Lung (tissue), 11 donors: ENCODE measurements at regions not wholly inside any gene's neighbourhood (a gene's known extent, or its start where the extent isn't known, plus 50 kb on each side); places are given as distances from the start of the nearest gene placed in this dataset.
"Not testable (repeated sequence)": the region's sequence is repeated elsewhere in the genome, so short reads cannot be mapped to it uniquely, and the experiment has no call there.

ENCODE experiments used
- ATAC-seq: fragments of 200-7000 bp; cut with Tn5 transposase; one replicate; pipeline ENCODE4 v1.9.1; 2020; ENCODE audit warnings: moderate number of reproducible peaks; ENCODE audit not compliant: insufficient read depth, low FRiP score
- DNase-seq, 3 donors: peaks; one replicate each; pipeline ENCODE4 v3.0.0-alpha.2; 2013 to 2017
- H3K27ac ChIP-seq, 2 donors: one replicate each; pipeline ENCODE4 v1.5.1; 2013; ENCODE audit warnings: mild to moderate bottlenecking in 2 of 2, moderate library complexity in 2 of 2, control low read depth in 1 of 2, inconsistent platforms in 1 of 2, low read depth in 1 of 2, low read length in 1 of 2
- H3K27me3 ChIP-seq, 3 donors: one replicate each; pipeline ENCODE4 v1.5.1; 2013; ENCODE audit warnings: low read length in 2 of 3; ENCODE audit not compliant: control insufficient read depth in 3 of 3, insufficient read depth in 3 of 3
- H3K36me3 ChIP-seq, 4 donors: one replicate each; pipeline ENCODE4 v1.5.1; 2013; ENCODE audit warnings: low read length in 4 of 4, mild to moderate bottlenecking in 1 of 4, moderate library complexity in 1 of 4; ENCODE audit not compliant: control insufficient read depth in 4 of 4, insufficient read depth in 4 of 4
- H3K4me1 ChIP-seq, 5 donors: one replicate each; pipeline ENCODE4 v1.5.1; 2013; ENCODE audit warnings: low read length in 5 of 5, mild to moderate bottlenecking in 2 of 5, moderate library complexity in 1 of 5; ENCODE audit not compliant: control insufficient read depth in 5 of 5, insufficient read depth in 5 of 5
- H3K4me3 ChIP-seq: one replicate; pipeline ENCODE4 v1.5.1; 2013; ENCODE audit warnings: mild to moderate bottlenecking, control low read depth, moderate library complexity
- H3K9ac ChIP-seq, 2 donors: one replicate each; pipeline ENCODE4 v1.5.1; 2013; ENCODE audit warnings: low read length in 2 of 2, control low read depth in 1 of 2; ENCODE audit not compliant: insufficient read depth in 1 of 2
- H3K9me3 ChIP-seq, 4 donors: one replicate each; pipeline ENCODE4 v1.5.1; 2013; ENCODE audit warnings: low read length in 3 of 4, mild to moderate bottlenecking in 1 of 4, moderate library complexity in 1 of 4; ENCODE audit not compliant: control insufficient read depth in 4 of 4, insufficient read depth in 3 of 4
- WGBS, 2 donors: extraction: QIAGEN DNeasy Blood & Tissue Kit; methylation state at CpG; one replicate each; pipeline ENCODE4 v1.1.7; 2013; 5-methylcytosine and 5-hydroxymethylcytosine counted together
- TF ChIP-seq, protein P1 (sequence below): IDR thresholded peaks from 2 replicates; pipeline ENCODE4 v1.5.1; 2012; ENCODE audit warnings: mild to moderate bottlenecking; ENCODE audit errors: control extremely low read depth, extremely low read depth
- donor health status: control.
- donor health status: control.
- donor health status: Bipolar disorder and iron deficiency.
- donor health status: healthy.
- donor health status: DM: yes; HTN: yes; CAD: no.

DNA sequence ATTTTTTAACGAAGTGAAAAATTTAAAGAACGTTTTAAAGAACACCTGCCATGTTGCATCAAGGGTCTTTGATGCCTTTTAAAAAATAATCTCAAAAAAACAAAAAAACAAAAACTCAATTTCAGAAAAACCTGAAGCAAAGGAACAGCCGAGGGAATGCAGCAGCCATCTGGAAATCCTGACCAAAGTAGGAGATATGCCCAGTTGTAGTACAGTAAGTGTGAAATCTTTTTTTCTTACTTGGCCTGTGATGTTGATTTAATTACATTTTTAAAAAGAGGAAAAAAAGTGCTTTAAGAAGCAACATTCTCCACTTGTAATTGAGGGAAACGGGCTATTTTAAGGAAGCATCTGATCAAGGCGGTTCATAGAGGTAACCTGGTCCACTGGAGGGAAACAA is 213.7 kb upstream of the GAP43 start:
- Histone ChIP-seq H3K9ac (no peak overlapping the region), H3K27ac (no peak overlapping the region), H3K4me1 (no peaks in the 10 kb centered on the region), H3K27me3 (no peaks in the 10 kb centered on the region), H3K4me3 (no peak overlapping the region), H3K9me3 (no peaks in the 10 kb centered on the region), H3K36me3 (no peaks in the 10 kb centered on the region)
- ATAC-seq, result no peak
- WGBS, 2 donors, result 91 to 92% methylated on average over 5 of the region's 5 CpGs
- DNase-seq, result no peak
- TF ChIP-seq, protein P1, sequence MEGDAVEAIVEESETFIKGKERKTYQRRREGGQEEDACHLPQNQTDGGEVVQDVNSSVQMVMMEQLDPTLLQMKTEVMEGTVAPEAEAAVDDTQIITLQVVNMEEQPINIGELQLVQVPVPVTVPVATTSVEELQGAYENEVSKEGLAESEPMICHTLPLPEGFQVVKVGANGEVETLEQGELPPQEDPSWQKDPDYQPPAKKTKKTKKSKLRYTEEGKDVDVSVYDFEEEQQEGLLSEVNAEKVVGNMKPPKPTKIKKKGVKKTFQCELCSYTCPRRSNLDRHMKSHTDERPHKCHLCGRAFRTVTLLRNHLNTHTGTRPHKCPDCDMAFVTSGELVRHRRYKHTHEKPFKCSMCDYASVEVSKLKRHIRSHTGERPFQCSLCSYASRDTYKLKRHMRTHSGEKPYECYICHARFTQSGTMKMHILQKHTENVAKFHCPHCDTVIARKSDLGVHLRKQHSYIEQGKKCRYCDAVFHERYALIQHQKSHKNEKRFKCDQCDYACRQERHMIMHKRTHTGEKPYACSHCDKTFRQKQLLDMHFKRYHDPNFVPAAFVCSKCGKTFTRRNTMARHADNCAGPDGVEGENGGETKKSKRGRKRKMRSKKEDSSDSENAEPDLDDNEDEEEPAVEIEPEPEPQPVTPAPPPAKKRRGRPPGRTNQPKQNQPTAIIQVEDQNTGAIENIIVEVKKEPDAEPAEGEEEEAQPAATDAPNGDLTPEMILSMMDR, result no peak

DNA sequence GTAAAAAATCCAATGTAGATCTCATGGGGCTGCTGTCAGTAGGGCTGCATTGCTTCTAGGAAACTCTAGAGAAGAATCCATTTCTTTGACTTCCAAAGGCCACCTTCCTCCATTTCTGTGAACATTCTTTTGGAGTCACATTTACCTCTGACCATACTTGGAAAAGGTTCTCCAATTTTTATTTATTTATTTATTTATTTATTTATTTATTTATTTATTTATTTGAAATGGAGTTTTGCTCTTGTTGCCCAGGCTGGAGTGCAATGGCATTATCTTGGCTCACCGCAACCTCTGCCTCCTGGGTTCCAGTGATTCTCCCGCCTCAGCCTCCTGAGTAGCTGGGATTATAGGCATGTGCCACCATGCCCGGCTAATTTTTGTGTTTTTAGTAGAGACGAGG is 208.7 kb upstream of the GAP43 start:
- H3K4me1 ChIP-seq, DNase-seq, H3K36me3 ChIP-seq, H3K4me3 ChIP-seq, H3K9me3 ChIP-seq, H3K27ac ChIP-seq, ATAC-seq, H3K27me3 ChIP-seq, H3K9ac ChIP-seq: not testable (repeated sequence)
- 94 to 95% methylated on average over 4 of the region's 4 CpGs for WGBS, 2 donors

GRCh38 chr3:115415246-115415996 is 207.9 kb upstream of the GAP43 start:
- H3K9me3 ChIP-seq, result no peaks in the 10 kb centered on the region
- H3K4me3 ChIP-seq, result no peak overlapping the region
- no peaks in the 10 kb centered on the region for H3K27me3 ChIP-seq
- DNase-seq (no peak), ATAC-seq (no peak)
- TF ChIP-seq, protein P1, result no peak
- WGBS, 2 donors, result 94% methylated on average over 4 of the region's 4 CpGs
- H3K36me3 ChIP-seq, result no peaks in the 10 kb centered on the region
- no peak overlapping the region for H3K9ac ChIP-seq
- no peaks in the 10 kb centered on the region for H3K4me1 ChIP-seq
- H3K27ac ChIP-seq, result no peak overlapping the region

DNA sequence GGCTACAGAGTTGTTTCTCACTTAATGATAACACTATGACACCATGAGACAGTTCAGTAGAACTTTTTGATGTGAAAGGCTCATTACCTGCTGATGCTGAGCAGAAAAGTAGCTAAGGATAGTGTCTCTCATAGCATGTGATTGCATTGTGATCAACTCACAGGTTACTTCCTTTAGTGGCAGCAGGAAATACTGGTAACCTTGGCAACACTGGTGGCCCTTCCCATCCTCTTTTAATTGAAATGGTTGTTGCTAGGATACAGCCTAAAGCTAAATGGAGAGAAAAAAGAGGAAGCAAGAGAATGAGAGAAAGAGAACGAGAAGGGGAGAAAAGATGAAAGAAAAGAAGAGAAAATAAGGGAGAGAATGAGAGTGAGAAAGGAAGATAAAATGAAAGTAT is 204.7 kb upstream of the GAP43 start:
- TF ChIP-seq, protein P1, result no peak
- Histone ChIP-seq H3K4me3 (no peak overlapping the region), H3K27me3 (no peaks in the 10 kb centered on the region), H3K27ac (no peak overlapping the region), H3K9me3 (no peaks in the 10 kb centered on the region), H3K4me1 (no peaks in the 10 kb centered on the region), H3K9ac (no peak overlapping the region), H3K36me3 (no peaks in the 10 kb centered on the region)
- ATAC-seq, result no peak
- no peak for DNase-seq
- WGBS, 2 donors, result 25 to 49% methylated on average over 1 of the region's 1 CpG
